GM21723 (cell line): ENCODE measurements at regions not wholly inside any gene's neighbourhood (a gene's known extent, or its start where the extent isn't known, plus 50 kb on each side); places are given as distances from the start of the nearest gene placed in this dataset.

Experiments used
- ATAC-seq: cut with Tn5 transposase; IDR thresholded peaks from one replicate; pipeline ENCODE4 v1.9.1; 2021; ENCODE audit warnings: mild to moderate bottlenecking, moderate library complexity; ENCODE audit not compliant: unreplicated experiment

- no peak for ATAC-seq
These were observed 718.9 kb upstream of the FANCL start for GRCh38 chr2:58959996-58960395.

- ATAC-seq: no peak
These were observed 716.2 kb upstream of the FANCL start for GRCh38 chr2:58957188-58957840.

- no peak for ATAC-seq
These were observed 713.8 kb upstream of the FANCL start for GRCh38 chr2:58954880-58955385.

GRCh38 chr2:58951722-58952121 is 710.6 kb upstream of the FANCL start:
- no peak for ATAC-seq

- ATAC-seq: no peak
These were observed 709.8 kb upstream of the FANCL start for GRCh38 chr2:58950795-58951462.

- no peak for ATAC-seq
These were observed 698.3 kb upstream of the FANCL start for GRCh38 chr2:58939388-58939787.

- ATAC-seq: no peak
These were observed 697.9 kb upstream of the FANCL start for GRCh38 chr2:58938988-58939387.

- no peak for ATAC-seq
These were observed 691.7 kb upstream of the FANCL start for GRCh38 chr2:58932801-58933200.

GRCh38 chr2:58930537-58930936 is 689.4 kb upstream of the FANCL start:
- no peak for ATAC-seq

GRCh38 chr2:58928973-58929372 is 687.8 kb upstream of the FANCL start:
- ATAC-seq: no peak

- ATAC-seq: no peak
These were observed 687.3 kb upstream of the FANCL start for GRCh38 chr2:58928391-58928790.

- ATAC-seq: no peak
These were observed 685.0 kb upstream of the FANCL start for GRCh38 chr2:58926112-58926511.

GRCh38 chr2:58925676-58926081 is 684.6 kb upstream of the FANCL start:
- ATAC-seq: no peak

GRCh38 chr2:58923869-58924268 is 682.7 kb upstream of the FANCL start:
- no peak for ATAC-seq

GRCh38 chr2:58922245-58922644 is 681.1 kb upstream of the FANCL start:
- ATAC-seq: no peak

- no peak for ATAC-seq
These were observed 680.6 kb upstream of the FANCL start for GRCh38 chr2:58921676-58922075.

- no peak for ATAC-seq
These were observed 678.9 kb upstream of the FANCL start for GRCh38 chr2:58920001-58920400.

GRCh38 chr2:58919316-58919715 is 678.2 kb upstream of the FANCL start:
- ATAC-seq: no peak

- no peak for ATAC-seq
These were observed 677.0 kb upstream of the FANCL start for GRCh38 chr2:58918141-58918540.

- ATAC-seq: no peak
These were observed 676.5 kb upstream of the FANCL start for GRCh38 chr2:58917596-58917995.

GRCh38 chr2:58916063-58916462 is 674.9 kb upstream of the FANCL start:
- ATAC-seq: no peak

GRCh38 chr2:58914733-58915505 is 673.8 kb upstream of the FANCL start:
- ATAC-seq: no peak
